Hepatocyte (in vitro differentiated cells): ENCODE measurements at regions not wholly inside any gene's neighbourhood (a gene's known extent, or its start where the extent isn't known, plus 50 kb on each side); places are given as distances from the start of the nearest gene placed in this dataset.
"Not testable (repeated sequence)": the region's sequence is repeated elsewhere in the genome, so short reads cannot be mapped to it uniquely, and the experiment has no call there.

ENCODE experiments used
- DNase-seq: peaks from one replicate; pipeline ENCODE4 v3.0.0-alpha.2; 2016; ENCODE audit warnings: low spot score
- H2AFZ ChIP-seq: fragments of 200-600 bp; sonication (generic); 2 replicates; pipeline ENCODE4 v1.6.0; 2016; ENCODE audit warnings: antibody characterized with exemption, mild to moderate bottlenecking
- H3K27ac ChIP-seq: fragments of 200-600 bp; sonication (generic); 2 replicates; pipeline ENCODE4 v1.5.1; 2016; ENCODE audit warnings: mild to moderate bottlenecking
- H3K27me3 ChIP-seq: fragments of 200-600 bp; sonication (generic); 2 replicates; pipeline ENCODE4 v1.6.1; 2016
- H3K36me3 ChIP-seq: fragments of 200-600 bp; sonication (generic); replicated peaks from 2 replicates; pipeline ENCODE4 v1.5.1; 2016; ENCODE audit warnings: low read depth; ENCODE audit not compliant: insufficient read depth
- H3K4me1 ChIP-seq: fragments of 200-600 bp; sonication (generic); 2 replicates; pipeline ENCODE4 v1.5.1; 2016; ENCODE audit warnings: mild to moderate bottlenecking, moderate library complexity; ENCODE audit not compliant: insufficient read depth
- H3K4me2 ChIP-seq: fragments of 200-600 bp; sonication (generic); 2 replicates; pipeline ENCODE4 v1.6.0; 2016
- H3K4me3 ChIP-seq: fragments of 200-600 bp; sonication (generic); 2 replicates; pipeline ENCODE4 v1.5.1; 2016; ENCODE audit warnings: mild to moderate bottlenecking
- H3K79me2 ChIP-seq: fragments of 200-600 bp; sonication (generic); 2 replicates; pipeline ENCODE4 v1.6.0; 2017; ENCODE audit warnings: mild to moderate bottlenecking
- H3K9me2 ChIP-seq: fragments of 200-600 bp; sonication (generic); replicated peaks from 2 replicates; pipeline ENCODE4 v1.6.0; 2017; ENCODE audit warnings: mild to moderate bottlenecking; ENCODE audit not compliant: insufficient read depth
- H3K9me3 ChIP-seq: fragments of 200-600 bp; sonication (generic); 2 replicates; pipeline ENCODE4 v1.5.1; 2016; ENCODE audit warnings: low read depth, mild to moderate bottlenecking
- H4K20me1 ChIP-seq: fragments of 200-600 bp; sonication (generic); 2 replicates; pipeline ENCODE4 v1.6.0; 2016; ENCODE audit warnings: mild to moderate bottlenecking; ENCODE audit not compliant: insufficient read depth, poor library complexity, severe bottlenecking
- EZH2 ChIP-seq: fragments of 200-600 bp; sonication (generic); IDR thresholded peaks from 2 replicates; pipeline ENCODE4 v1.6.1; 2016; ENCODE audit warnings: antibody characterized with exemption, mild to moderate bottlenecking, borderline replicate concordance
- EZH2phosphoT487 ChIP-seq: fragments of 200-600 bp; sonication (generic); IDR thresholded peaks from one replicate; pipeline ENCODE4 v1.6.1; 2018; ENCODE audit warnings: antibody characterized with exemption, mild to moderate bottlenecking, low read depth, moderate library complexity; ENCODE audit not compliant: unreplicated experiment, severe bottlenecking
- WGBS: methylation state at CpG from one replicate; pipeline ENCODE4 v1.1.6; 2016; ENCODE audit warnings: low lambda C conversion rate; ENCODE audit errors: missing lambda C conversion rate; 5-methylcytosine and 5-hydroxymethylcytosine counted together
- TF ChIP-seq, protein P1 (sequence below): fragments of 200-600 bp; sonication (generic); IDR thresholded peaks from 2 replicates; pipeline ENCODE4 v1.5.1; 2016; ENCODE audit warnings: antibody characterized with exemption, mild to moderate bottlenecking; ENCODE audit not compliant: poor library complexity

DNA sequence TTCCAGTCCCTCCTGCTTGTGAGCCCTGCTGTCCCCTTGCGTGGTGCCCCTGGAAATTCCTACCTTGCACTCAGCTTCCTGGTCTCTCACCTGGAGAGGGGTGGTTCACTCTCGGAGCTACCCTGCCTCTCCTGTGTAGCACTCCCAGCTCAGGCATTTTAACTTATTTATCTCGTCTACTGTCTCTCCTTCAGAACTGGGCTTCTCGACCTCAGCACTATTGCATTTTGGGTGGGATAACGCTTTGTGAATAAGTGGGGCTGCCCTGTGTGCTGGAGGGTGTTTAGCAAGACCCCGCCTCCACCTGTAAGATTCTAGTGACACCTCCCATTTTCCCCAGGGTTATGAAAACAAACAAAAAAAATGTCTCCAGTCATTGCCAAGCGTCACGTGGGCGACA is 56.0 kb upstream of the SORCS2 start:
- H3K27me3 ChIP-seq = no peaks in the 10 kb centered on the region
- H4K20me1 ChIP-seq = no peaks in the 10 kb centered on the region
- H3K4me1 ChIP-seq = peaks cover 11% of the 10 kb centered on the region
- TF ChIP-seq, protein P1, sequence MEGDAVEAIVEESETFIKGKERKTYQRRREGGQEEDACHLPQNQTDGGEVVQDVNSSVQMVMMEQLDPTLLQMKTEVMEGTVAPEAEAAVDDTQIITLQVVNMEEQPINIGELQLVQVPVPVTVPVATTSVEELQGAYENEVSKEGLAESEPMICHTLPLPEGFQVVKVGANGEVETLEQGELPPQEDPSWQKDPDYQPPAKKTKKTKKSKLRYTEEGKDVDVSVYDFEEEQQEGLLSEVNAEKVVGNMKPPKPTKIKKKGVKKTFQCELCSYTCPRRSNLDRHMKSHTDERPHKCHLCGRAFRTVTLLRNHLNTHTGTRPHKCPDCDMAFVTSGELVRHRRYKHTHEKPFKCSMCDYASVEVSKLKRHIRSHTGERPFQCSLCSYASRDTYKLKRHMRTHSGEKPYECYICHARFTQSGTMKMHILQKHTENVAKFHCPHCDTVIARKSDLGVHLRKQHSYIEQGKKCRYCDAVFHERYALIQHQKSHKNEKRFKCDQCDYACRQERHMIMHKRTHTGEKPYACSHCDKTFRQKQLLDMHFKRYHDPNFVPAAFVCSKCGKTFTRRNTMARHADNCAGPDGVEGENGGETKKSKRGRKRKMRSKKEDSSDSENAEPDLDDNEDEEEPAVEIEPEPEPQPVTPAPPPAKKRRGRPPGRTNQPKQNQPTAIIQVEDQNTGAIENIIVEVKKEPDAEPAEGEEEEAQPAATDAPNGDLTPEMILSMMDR = no peak
- no peaks in the 10 kb centered on the region for H3K9me2 ChIP-seq
- no peaks in the 10 kb centered on the region for H3K9me3 ChIP-seq
- no peak for DNase-seq
- H3K4me2 ChIP-seq = no peak overlapping the region
- 73% methylated on average over 9 of the region's 9 CpGs for WGBS
- no peak overlapping the region for H2AFZ ChIP-seq
- H3K36me3 ChIP-seq = no peaks in the 10 kb centered on the region
- H3K4me3 ChIP-seq = no peak overlapping the region
- H3K27ac ChIP-seq = no peak overlapping the region
- H3K79me2 ChIP-seq = no peaks in the 10 kb centered on the region

DNA sequence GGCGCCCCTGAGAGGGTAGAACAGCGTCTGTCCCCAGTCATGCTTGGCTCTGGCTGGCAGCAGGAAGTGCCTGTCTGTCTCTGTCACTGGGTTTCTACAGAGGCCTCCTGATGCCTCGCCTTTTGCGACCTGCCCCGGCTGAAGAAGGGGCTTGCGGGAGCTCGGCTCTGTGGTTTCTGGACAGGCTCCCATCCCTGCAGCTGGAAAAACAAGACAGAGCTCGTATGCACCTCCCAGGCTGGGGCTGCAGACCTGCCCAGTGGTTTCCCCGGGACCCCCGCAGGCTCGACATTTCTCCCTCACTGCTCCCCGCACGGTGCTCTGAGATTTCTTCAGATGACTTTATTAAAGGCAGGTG is 57.0 kb upstream of the SORCS2 start:
- peaks cover 14% of the 10 kb centered on the region for H3K4me1 ChIP-seq
- H3K4me2 ChIP-seq = no peak overlapping the region
- H3K79me2 ChIP-seq = no peaks in the 10 kb centered on the region
- H3K9me3 ChIP-seq = no peaks in the 10 kb centered on the region
- TF ChIP-seq, protein P1 = no peak
- H2AFZ ChIP-seq = no peak overlapping the region
- H3K9me2 ChIP-seq = no peaks in the 10 kb centered on the region
- H3K27ac ChIP-seq = no peak overlapping the region
- H4K20me1 ChIP-seq = no peaks in the 10 kb centered on the region
- WGBS = 54% methylated on average over 13 of the region's 13 CpGs
- no peak for DNase-seq
- no peak overlapping the region for H3K4me3 ChIP-seq
- no peaks in the 10 kb centered on the region for H3K27me3 ChIP-seq
- H3K36me3 ChIP-seq = no peaks in the 10 kb centered on the region

DNA sequence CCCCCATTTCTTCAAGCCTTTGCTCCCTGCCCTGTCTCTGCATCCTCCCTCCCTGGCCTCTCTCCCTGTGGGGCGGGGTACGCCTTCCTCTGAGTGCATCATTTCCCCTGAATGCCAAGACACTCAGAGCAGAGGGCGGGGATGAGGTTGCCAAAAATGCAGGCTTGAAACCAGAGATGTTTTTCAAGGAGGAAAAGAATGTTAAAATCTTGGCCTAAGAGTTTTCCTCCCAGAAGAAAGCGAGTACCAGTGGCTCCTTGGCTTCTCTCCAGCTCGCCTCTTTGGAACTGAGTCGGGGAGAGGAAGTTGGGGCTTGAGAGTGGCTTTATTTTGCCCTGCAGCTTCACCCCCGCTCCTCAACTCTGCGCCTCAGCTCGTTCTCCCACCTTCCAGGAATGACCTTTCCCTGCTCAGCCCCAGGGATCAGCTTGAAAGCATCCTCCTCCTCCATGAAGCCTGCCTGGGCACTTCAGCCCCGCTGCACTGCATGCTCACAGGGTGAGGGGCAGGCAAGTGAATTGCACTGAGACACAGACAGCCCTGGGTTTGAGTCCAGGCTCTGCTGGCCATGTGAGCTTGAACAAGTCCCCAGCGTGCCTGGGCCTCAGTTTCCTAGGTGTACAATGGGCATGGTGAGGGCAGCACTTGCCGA is 57.5 kb upstream of the SORCS2 start:
- Histone ChIP-seq H3K9me2 (no peaks in the 10 kb centered on the region), H3K4me3 (no peak overlapping the region), H4K20me1 (no peaks in the 10 kb centered on the region), H3K4me1 (peaks cover 17% of the 10 kb centered on the region), H2AFZ (no peak overlapping the region), H3K79me2 (no peaks in the 10 kb centered on the region), H3K27ac (no peak overlapping the region), H3K27me3 (no peaks in the 10 kb centered on the region), H3K9me3 (no peaks in the 10 kb centered on the region), H3K4me2 (no peak overlapping the region), H3K36me3 (no peaks in the 10 kb centered on the region)
- peak; percentile 53 for DNase-seq
- WGBS = 66% methylated on average over 12 of the region's 12 CpGs
- TF ChIP-seq EZH2phosphoT487 = no peak
- TF ChIP-seq EZH2 = no peak

DNA sequence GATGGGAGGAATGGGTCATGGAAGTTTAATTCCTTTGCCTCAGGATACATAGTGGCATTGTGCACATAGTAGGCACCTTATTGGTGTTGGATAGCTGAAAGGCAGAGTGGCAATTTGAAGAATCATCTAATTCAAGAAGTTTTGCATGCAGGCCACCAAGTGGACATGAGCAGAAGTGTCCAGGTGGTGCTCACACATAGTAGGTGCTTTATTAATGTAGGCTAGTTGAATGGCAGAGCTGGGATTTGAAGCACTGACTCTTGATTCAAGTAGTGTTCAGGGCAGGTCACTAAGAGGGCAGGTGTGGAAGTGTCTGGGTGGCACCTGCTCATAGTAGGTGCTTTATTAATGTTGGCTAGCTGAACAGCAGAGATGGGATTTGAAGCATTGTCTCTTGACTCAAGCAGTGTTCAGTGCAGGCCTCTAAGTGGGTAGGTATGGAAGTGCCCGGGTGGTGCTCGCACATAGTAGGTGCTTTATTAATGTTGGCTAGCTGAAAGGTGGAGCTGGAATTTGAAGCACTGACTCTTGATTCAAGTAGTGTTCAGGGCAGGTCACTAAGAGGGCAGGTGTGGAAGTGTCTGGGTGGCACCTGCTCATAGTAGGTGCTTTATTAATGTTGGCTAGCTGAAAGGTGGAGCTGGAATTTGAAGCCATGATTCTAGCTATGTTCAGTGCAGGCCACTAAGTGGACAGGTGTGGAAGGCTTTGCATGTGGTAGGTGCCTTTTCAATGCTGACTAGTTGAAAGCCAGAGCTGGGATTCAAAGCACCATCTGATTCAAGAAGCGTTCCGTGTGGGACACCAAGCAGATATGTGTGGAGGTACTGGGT is 58.3 kb upstream of the SORCS2 start:
- not testable (repeated sequence) for H4K20me1 ChIP-seq

More for the DNA sequence above, 58.3 kb upstream of the SORCS2 start:
- not testable (repeated sequence) for H3K36me3 ChIP-seq, H3K27me3 ChIP-seq, DNase-seq, H3K9me3 ChIP-seq, H3K4me2 ChIP-seq, H3K27ac ChIP-seq, H3K9me2 ChIP-seq, H2AFZ ChIP-seq, H3K79me2 ChIP-seq, H3K4me3 ChIP-seq
- H3K4me1 ChIP-seq = peaks cover 13% of the 10 kb centered on the region
- 94% methylated on average over 4 of the region's 4 CpGs for WGBS
